Loucy (cell line): ENCODE measurements at regions not wholly inside any gene's neighbourhood (a gene's known extent, or its start where the extent isn't known, plus 50 kb on each side); places are given as distances from the start of the nearest gene placed in this dataset.

Experiments
- CTCF ChIP-seq: fragments of 200-600 bp; sonication (generic); conservative IDR thresholded peaks from 2 replicates; pipeline ENCODE4 v1.5.1; 2014; ENCODE audit warnings: mild to moderate bottlenecking, antibody characterized with exemption, low read length
- EZH2phosphoT487 ChIP-seq: fragments of 200-600 bp; IDR thresholded peaks from 2 replicates; pipeline ENCODE4 v1.6.1; 2018; ENCODE audit warnings: antibody characterized with exemption, mild to moderate bottlenecking, moderate library complexity, borderline replicate concordance

- TF ChIP-seq CTCF (no peak), EZH2phosphoT487 (no peak)
These were observed 566.2 kb downstream of the BNC2 start for GRCh38 chr9:16304301-16304700.
